ENCODE measurements at regions not wholly inside any gene's neighbourhood (a gene's known extent, or its start where the extent isn't known, plus 50 kb on each side); places are given as distances from the start of the nearest gene placed in this dataset.
"Not testable (repeated sequence)": the region's sequence is repeated elsewhere in the genome, so short reads cannot be mapped to it uniquely, and the experiment has no call there.

GRCh38 chr6:98366371-98366770 is 468.0 kb upstream of the POU3F2 start:
- no peak for TF ChIP-seq CTCF (IDR thresholded peaks at IDR 0.05; ENCODE audit: low read depth, low read length)
- H3K4me3 ChIP-seq (ENCODE audit: low read depth, low read length): no peak overlapping the region

DNA sequence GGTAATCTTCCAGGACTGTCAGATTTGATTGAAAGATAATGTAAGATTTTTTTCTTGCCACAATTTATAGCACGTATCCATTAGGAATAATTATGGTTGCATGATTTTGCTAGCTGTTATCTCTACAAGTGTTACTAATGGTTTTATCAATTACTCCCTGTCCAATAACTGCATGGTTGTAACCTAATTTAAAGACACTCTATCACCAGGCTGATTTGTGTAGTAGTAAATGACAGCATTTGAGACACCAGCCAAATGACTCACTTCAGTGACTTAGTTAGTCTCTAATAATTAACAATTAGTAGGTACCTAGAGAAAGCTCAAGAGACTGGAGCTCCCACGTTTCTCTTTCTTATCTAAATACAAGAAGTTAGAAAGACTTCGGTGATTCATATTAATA is 453.8 kb upstream of the POU3F2 start:
- no peak for TF ChIP-seq CTCF (IDR thresholded peaks at IDR 0.05; ENCODE audit: low read depth, low read length)
- no peak overlapping the region for H3K4me3 ChIP-seq (ENCODE audit: low read depth, low read length)

- no peak for TF ChIP-seq CTCF (IDR thresholded peaks at IDR 0.05; ENCODE audit: low read depth, low read length)
Observed at GRCh38 chr6:98382246-98382645, 452.1 kb upstream of the POU3F2 start.

GRCh38 chr6:98384334-98384733 is 450.0 kb upstream of the POU3F2 start:
- H3K4me3 ChIP-seq (ENCODE audit: low read depth, low read length): no peak overlapping the region
- TF ChIP-seq CTCF (IDR thresholded peaks at IDR 0.05; ENCODE audit: low read depth, low read length): no peak

More at GRCh38 chr6:98382246-98382645, 452.1 kb upstream of the POU3F2 start:
- no peak overlapping the region for H3K4me3 ChIP-seq (ENCODE audit: low read depth, low read length)

GRCh38 chr6:98384801-98385200 is 449.6 kb upstream of the POU3F2 start:
- TF ChIP-seq CTCF (IDR thresholded peaks at IDR 0.05; ENCODE audit: low read depth, low read length): no peak
- H3K4me3 ChIP-seq (ENCODE audit: low read depth, low read length): no peak overlapping the region

GRCh38 chr6:98395610-98396166 is 438.7 kb upstream of the POU3F2 start:
- no peak for TF ChIP-seq CTCF (IDR thresholded peaks at IDR 0.05; ENCODE audit: low read depth, low read length)
- H3K4me3 ChIP-seq (ENCODE audit: low read depth, low read length): no peak overlapping the region

DNA sequence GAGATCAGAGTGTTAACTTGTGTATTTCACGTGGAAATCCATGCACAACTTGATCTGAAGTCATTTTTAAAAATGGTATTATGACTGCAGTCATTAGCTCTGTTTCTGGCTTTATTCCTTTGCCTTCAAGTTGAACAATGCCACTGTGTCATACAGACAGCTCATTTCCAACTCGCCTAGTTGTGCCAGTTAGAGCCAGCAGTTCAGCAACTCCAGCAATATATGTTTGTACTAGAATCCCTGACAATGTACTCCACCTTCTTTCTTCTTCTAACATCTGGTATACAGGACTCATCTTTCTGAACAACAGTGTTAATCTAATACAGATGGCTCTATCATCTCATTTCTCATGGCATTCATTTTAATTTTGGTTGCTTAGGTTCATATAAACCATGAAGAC is 418.3 kb upstream of the POU3F2 start:
- no peak for TF ChIP-seq CTCF (IDR thresholded peaks at IDR 0.05; ENCODE audit: low read depth, low read length)
- no peak overlapping the region for H3K4me3 ChIP-seq (ENCODE audit: low read depth, low read length)

DNA sequence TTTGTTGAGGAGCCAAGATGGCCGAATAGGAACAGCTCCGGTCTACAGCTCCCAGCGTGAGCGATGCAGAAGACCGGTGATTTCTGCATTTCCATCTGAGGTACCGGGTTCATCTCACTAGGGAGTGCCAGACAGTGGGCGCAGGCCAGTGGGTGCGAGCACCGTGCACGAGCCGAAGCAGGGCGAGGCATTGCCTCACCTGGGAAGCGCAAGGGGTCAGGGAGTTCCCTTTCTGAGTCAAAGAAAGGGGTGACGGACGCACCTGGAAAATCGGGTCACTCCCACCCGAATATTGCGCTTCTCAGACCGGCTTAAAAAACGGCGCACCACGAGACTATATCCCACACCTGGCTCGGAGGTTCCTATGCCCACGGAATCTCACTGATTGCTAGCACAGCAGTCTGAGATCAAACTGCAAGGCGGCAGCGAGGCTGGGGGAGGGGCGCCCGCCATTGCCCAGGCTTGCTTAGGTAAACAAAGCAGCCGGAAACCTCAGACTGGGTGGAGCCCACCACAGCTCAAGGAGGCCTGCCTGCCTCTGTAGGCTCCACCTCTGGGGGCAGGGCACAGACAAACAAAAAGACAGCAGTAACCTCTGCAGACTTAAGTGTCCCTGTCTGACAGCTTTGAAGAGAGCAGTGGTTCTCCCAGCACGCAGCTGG is 417.7 kb upstream of the POU3F2 start:
- H3K4me3 ChIP-seq (ENCODE audit: low read depth, low read length): not testable (repeated sequence)

Measured in WI38 (cell line).